PC-3 (cell line): ENCODE measurements at regions not wholly inside any gene's neighbourhood (a gene's known extent, or its start where the extent isn't known, plus 50 kb on each side); places are given as distances from the start of the nearest gene placed in this dataset.

Source experiments
- ATAC-seq: fragments of 200-7000 bp; cut with Tn5 transposase; 2 replicates; pipeline ENCODE4 v1.9.1; 2020; ENCODE audit warnings: mild to moderate bottlenecking, moderate library complexity
- BruUV-seq: library from RNA; stranded (reverse); fragments of 400-500 nt; replicated peaks from 2 replicates; lab custom pipeline; 2021; lab: Mats Ljungman, UMichigan
- CTCF ChIA-PET: fragments of 300-600 bp; sonication (Branson Sonifier 250); formaldehyde crosslinking; loops from one replicate; lab custom pipeline; 2022; ENCODE audit warnings: antibody characterized with exemption; lab: Charles Lee
- POLR2A ChIA-PET: fragments of 300-600 bp; sonication (Branson Sonifier 250); formaldehyde crosslinking; loops from one replicate; lab custom pipeline; 2022; ENCODE audit warnings: antibody characterized with exemption; ENCODE audit not compliant: unreplicated experiment; lab: Charles Lee
- DNase-seq: peaks from one replicate; pipeline ENCODE4 v3.0.0-alpha.2; 2015
- H2AFZ ChIP-seq: fragments of 300-600 bp; sonication (generic); 2 replicates; pipeline ENCODE4 v1.6.0; 2016; ENCODE audit warnings: antibody characterized with exemption, low read length
- H3F3A ChIP-seq: fragments of 300-600 bp; sonication (generic); one replicate; pipeline ENCODE4 v1.6.0; 2017; ENCODE audit warnings: antibody characterized with exemption, low read length, control low read depth, mild to moderate bottlenecking; ENCODE audit not compliant: unreplicated experiment
- H3K27ac ChIP-seq: fragments of 300-600 bp; sonication (generic); 2 replicates; pipeline ENCODE4 v1.5.1; 2016; ENCODE audit warnings: mild to moderate bottlenecking, low read length
- H3K27me3 ChIP-seq: fragments of 300-600 bp; sonication (generic); 2 replicates; pipeline ENCODE4 v1.6.1; 2016; ENCODE audit warnings: low read length, mixed read lengths
- H3K36me3 ChIP-seq: fragments of 300-600 bp; sonication (generic); 2 replicates; pipeline ENCODE4 v1.6.1; 2016; ENCODE audit warnings: low read depth, mixed run types, low read length, mixed read lengths
- H3K4me1 ChIP-seq: fragments of 300-600 bp; sonication (generic); 2 replicates; pipeline ENCODE4 v1.5.1; 2016; ENCODE audit warnings: low read length; ENCODE audit not compliant: insufficient read depth
- H3K4me2 ChIP-seq: fragments of 300-600 bp; sonication (generic); 2 replicates; pipeline ENCODE4 v1.6.0; 2016; ENCODE audit warnings: low read length
- H3K4me3 ChIP-seq: fragments of 300-600 bp; sonication (generic); 2 replicates; pipeline ENCODE4 v1.5.1; 2016; ENCODE audit warnings: mild to moderate bottlenecking, low read length, mixed read lengths
- H3K79me2 ChIP-seq: fragments of 300-600 bp; sonication (generic); 2 replicates; pipeline ENCODE4 v1.6.1; 2017; ENCODE audit warnings: low read length, mixed read lengths
- H3K9ac ChIP-seq: fragments of 300-600 bp; sonication (generic); 2 replicates; pipeline ENCODE4 v1.6.0; 2016; ENCODE audit warnings: mild to moderate bottlenecking, low read length
- H3K9me2 ChIP-seq: fragments of 300-600 bp; sonication (generic); replicated peaks from 2 replicates; pipeline ENCODE4 v1.6.1; 2016; ENCODE audit warnings: mixed run types, low read length, mixed read lengths
- H3K9me3 ChIP-seq: fragments of 300-600 bp; sonication (generic); 2 replicates; pipeline ENCODE4 v1.6.1; 2016; ENCODE audit warnings: low read length, mixed read lengths
- H4K20me1 ChIP-seq: fragments of 300-600 bp; sonication (generic); 2 replicates; pipeline ENCODE4 v1.6.1; 2016; ENCODE audit warnings: low read length, mixed read lengths
- CTCF ChIP-seq: fragments of 300-600 bp; sonication (generic); conservative IDR thresholded peaks from 2 replicates; pipeline ENCODE4 v1.5.1; 2017; ENCODE audit warnings: antibody characterized with exemption, low read depth, mild to moderate bottlenecking, low read length
- EZH2 ChIP-seq: fragments of 300-600 bp; sonication (generic); IDR thresholded peaks from one replicate; pipeline ENCODE4 v1.6.1; 2017; ENCODE audit warnings: antibody characterized with exemption, mild to moderate bottlenecking, low read length; ENCODE audit not compliant: unreplicated experiment
- EZH2phosphoT487 ChIP-seq: fragments of 300-600 bp; sonication (generic); IDR thresholded peaks from 2 replicates; pipeline ENCODE4 v1.6.1; 2018; ENCODE audit warnings: mild to moderate bottlenecking, antibody characterized with exemption, low read length, borderline replicate concordance
- intact Hi-C: fragments of 100-400 bp; cut with micrococcal nuclease; formaldehyde crosslinking; loops from 2 replicates; pipeline ENCODE4 v1.9.0; 2023

GRCh38 chr3:80655216-80655615 is 887.4 kb upstream of the ROBO1 start:
- no TSS peak for BruUV-seq
- no peak overlapping the region for H3K4me2 ChIP-seq
- no peak overlapping the region for H3K9ac ChIP-seq
- H3K79me2 ChIP-seq = no peaks in the 10 kb centered on the region
- DNase-seq = no peak
- H2AFZ ChIP-seq = no peak overlapping the region
- no peaks in the 10 kb centered on the region for H4K20me1 ChIP-seq
- ChIA-PET CTCF (no interaction called here), POLR2A (no interaction called here)
- no peaks in the 10 kb centered on the region for H3K4me1 ChIP-seq
- H3K27ac ChIP-seq = no peak overlapping the region
- TF ChIP-seq EZH2phosphoT487 (no peak), EZH2 (no peak), CTCF (no peak)
- no peak for ATAC-seq
- intact Hi-C loops = no loop called here
- no peaks in the 10 kb centered on the region for H3K36me3 ChIP-seq
- H3K9me3 ChIP-seq = no peaks in the 10 kb centered on the region
- H3K27me3 ChIP-seq = no peaks in the 10 kb centered on the region
- no peak overlapping the region for H3K4me3 ChIP-seq
- H3F3A ChIP-seq = no peaks in the 10 kb centered on the region
- no peaks in the 10 kb centered on the region for H3K9me2 ChIP-seq

GRCh38 chr3:80649170-80649569 is 881.4 kb upstream of the ROBO1 start:
- Histone ChIP-seq H3K4me2 (no peak overlapping the region), H3K9me2 (no peaks in the 10 kb centered on the region), H3K79me2 (no peaks in the 10 kb centered on the region), H3K4me3 (no peak overlapping the region), H3F3A (no peaks in the 10 kb centered on the region), H2AFZ (no peak overlapping the region), H3K9me3 (no peaks in the 10 kb centered on the region), H3K4me1 (no peaks in the 10 kb centered on the region), H3K27me3 (no peaks in the 10 kb centered on the region), H4K20me1 (no peaks in the 10 kb centered on the region), H3K27ac (no peak overlapping the region), H3K36me3 (no peaks in the 10 kb centered on the region), H3K9ac (no peak overlapping the region)
- DNase-seq (no peak), ATAC-seq (no peak)
- ChIA-PET POLR2A (no interaction called here), CTCF (no interaction called here)
- intact Hi-C loops = no loop called here
- no TSS peak for BruUV-seq
- TF ChIP-seq EZH2 (no peak), EZH2phosphoT487 (no peak), CTCF (no peak)

GRCh38 chr3:80643421-80643820 is 875.6 kb upstream of the ROBO1 start:
- Histone ChIP-seq H3K4me1 (no peaks in the 10 kb centered on the region), H3K79me2 (no peaks in the 10 kb centered on the region), H4K20me1 (no peaks in the 10 kb centered on the region), H2AFZ (no peak overlapping the region), H3K4me3 (no peak overlapping the region), H3F3A (no peaks in the 10 kb centered on the region), H3K27me3 (no peaks in the 10 kb centered on the region), H3K36me3 (no peaks in the 10 kb centered on the region), H3K9me3 (no peaks in the 10 kb centered on the region), H3K27ac (no peak overlapping the region), H3K4me2 (no peak overlapping the region), H3K9me2 (no peaks in the 10 kb centered on the region), H3K9ac (no peak overlapping the region)
- ATAC-seq (no peak), DNase-seq (no peak)
- CTCF ChIA-PET = no interaction called here
- POLR2A ChIA-PET = no interaction called here
- intact Hi-C loops = no loop called here
- BruUV-seq = no TSS peak
- TF ChIP-seq EZH2 (no peak), EZH2phosphoT487 (no peak), CTCF (no peak)
